AG09319 (cell line): ENCODE measurements at regions not wholly inside any gene's neighbourhood (a gene's known extent, or its start where the extent isn't known, plus 50 kb on each side); places are given as distances from the start of the nearest gene placed in this dataset.
"Not testable (repeated sequence)": the region's sequence is repeated elsewhere in the genome, so short reads cannot be mapped to it uniquely, and the experiment has no call there.

Experiments
- DNase-seq: peaks from one replicate; pipeline ENCODE4 v3.0.0-alpha.2; 2010; ENCODE audit warnings: low read depth; ENCODE audit errors: extremely low read depth
- CTCF ChIP-seq: IDR thresholded peaks from 2 replicates; pipeline ENCODE4 v1.5.1; 2011; ENCODE audit warnings: low read depth, mild to moderate bottlenecking, inconsistent platforms, low read length, moderate library complexity

GRCh38 chrX:40227125-40227524 is 129.4 kb upstream of the BCOR start:
- TF ChIP-seq CTCF = no peak
- DNase-seq = no peak

GRCh38 chrX:40224658-40225057 is 126.9 kb upstream of the BCOR start:
- no peak for DNase-seq
- TF ChIP-seq CTCF = no peak

GRCh38 chrX:40222612-40223011 is 124.9 kb upstream of the BCOR start:
- DNase-seq = not testable (repeated sequence)

- no peak for TF ChIP-seq CTCF
- DNase-seq = no peak
These were observed 115.3 kb upstream of the BCOR start for GRCh38 chrX:40213092-40213491.

- DNase-seq = no peak
- no peak for TF ChIP-seq CTCF
These were observed 112.3 kb upstream of the BCOR start for GRCh38 chrX:40209951-40210617.

- no peak for TF ChIP-seq CTCF
- no peak for DNase-seq
These were observed 109.9 kb upstream of the BCOR start for GRCh38 chrX:40207626-40208025.

GRCh38 chrX:40205471-40205870 is 107.7 kb upstream of the BCOR start:
- no peak for DNase-seq
- TF ChIP-seq CTCF = no peak

- no peak for TF ChIP-seq CTCF
- no peak for DNase-seq
These were observed 104.7 kb upstream of the BCOR start for GRCh38 chrX:40202456-40202855.
